ENCODE measurements at regions not wholly inside any gene's neighbourhood (a gene's known extent, or its start where the extent isn't known, plus 50 kb on each side); places are given as distances from the start of the nearest gene placed in this dataset.
A peak's percentile ranks its signal among the peaks of the same experiment; 100 is the strongest.

- intact Hi-C loops (cut with DNase I) = no loop called here
- Histone ChIP-seq H3K27ac (no peak overlapping the region), H3K4me3 (no peak overlapping the region), H3K36me3 (no peaks in the 10 kb centered on the region), H3K4me1 (no peaks in the 10 kb centered on the region), H3K9me3 (no peaks in the 10 kb centered on the region), H3K27me3 (peaks cover 0 to 4% (median 0%) of the 10 kb centered on the region in 4 donors)
- no peak for ATAC-seq
- no peak for DNase-seq
- TF ChIP-seq CTCF (IDR thresholded peaks at IDR 0.05) = no peak
- no peak for FAIRE-seq
- 35% methylated on average over 4 of the region's 4 CpGs for WGBS, 2 donors
Observed at GRCh38 chr20:22863826-22864225, 171.3 kb upstream of the SSTR4 start.

DNA sequence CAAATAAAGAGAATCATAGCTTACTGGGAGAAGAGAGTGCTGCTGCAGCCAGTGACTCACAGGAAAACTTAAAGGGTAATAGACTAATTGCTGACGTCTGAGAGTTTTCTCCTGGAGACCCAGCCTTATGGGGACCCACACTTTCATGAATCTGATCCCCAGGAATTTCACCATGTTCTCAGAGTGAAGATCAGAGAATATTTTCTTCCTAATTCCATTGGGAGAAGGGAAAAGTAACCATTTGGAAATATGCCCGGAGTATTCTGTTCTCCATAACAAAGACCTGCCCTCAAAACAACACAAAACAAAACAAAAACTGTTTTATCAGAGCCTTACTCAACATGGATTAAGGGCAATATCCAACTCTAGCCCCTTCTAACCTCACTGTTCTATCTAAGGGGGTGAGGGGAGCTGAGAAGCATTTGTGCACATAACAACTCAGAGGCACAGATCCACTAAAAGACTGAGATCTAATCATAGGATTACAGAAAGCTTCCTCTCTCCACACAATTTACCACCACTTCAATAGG is 168.2 kb upstream of the SSTR4 start:
- Histone ChIP-seq H3K4me3 (no peak overlapping the region), H3K36me3 (no peaks in the 10 kb centered on the region), H3K27me3 (peaks cover 0 to 4% (median 0%) of the 10 kb centered on the region in 4 donors), H3K27ac (no peak overlapping the region), H3K4me1 (no peaks in the 10 kb centered on the region), H3K9me3 (no peaks in the 10 kb centered on the region)
- ATAC-seq = no peak
- TF ChIP-seq CTCF (IDR thresholded peaks at IDR 0.05) = no peak
- intact Hi-C loops (cut with DNase I) = no loop called here
- 33 to 43% methylated on average over 2 of the region's 2 CpGs for WGBS, 2 donors
- FAIRE-seq = no peak
- no peak for DNase-seq

DNA sequence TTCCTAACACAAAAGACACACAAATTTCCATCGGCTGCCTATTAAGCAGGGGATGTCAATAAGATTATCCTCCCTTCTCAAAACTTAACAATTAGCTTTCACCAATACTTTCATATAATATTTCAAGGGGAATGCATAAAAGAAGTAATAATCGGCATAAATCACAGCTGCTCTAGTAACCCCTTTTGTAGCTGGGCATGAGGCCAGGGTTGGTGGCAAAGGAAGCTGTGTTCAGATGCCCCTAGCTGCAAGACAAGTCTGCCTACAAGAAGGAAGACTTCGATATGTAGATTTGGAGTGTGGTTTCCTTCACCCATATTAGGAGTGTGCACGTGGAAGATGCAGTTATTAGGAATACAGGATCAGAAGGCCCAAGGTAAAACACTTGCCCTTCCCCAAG is 156.9 kb upstream of the SSTR4 start:
- FAIRE-seq = no peak
- intact Hi-C loops (cut with DNase I) = no loop called here
- Histone ChIP-seq H3K9me3 (no peaks in the 10 kb centered on the region), H3K27ac (no peak overlapping the region), H3K27me3 (no peaks in the 10 kb centered on the region), H3K4me1 (no peaks in the 10 kb centered on the region), H3K36me3 (no peaks in the 10 kb centered on the region), H3K4me3 (no peak overlapping the region)
- WGBS, 2 donors = 55 to 75% methylated on average over 4 of the region's 4 CpGs
- TF ChIP-seq CTCF (IDR thresholded peaks at IDR 0.05) = no peak
- no peak for ATAC-seq
- DNase-seq = no peak

GRCh38 chr20:22880277-22880676 is 154.8 kb upstream of the SSTR4 start:
- H3K9me3 ChIP-seq = no peaks in the 10 kb centered on the region
- intact Hi-C loops (cut with DNase I) = no loop called here
- DNase-seq (no peak), FAIRE-seq (no peak), ATAC-seq (no peak)
- no peak for TF ChIP-seq CTCF (IDR thresholded peaks at IDR 0.05)
- no peaks in the 10 kb centered on the region for H3K27me3 ChIP-seq
- H3K4me1 ChIP-seq = no peaks in the 10 kb centered on the region
- no peaks in the 10 kb centered on the region for H3K36me3 ChIP-seq
- no peak overlapping the region for H3K4me3 ChIP-seq
- 49 to 51% methylated on average over 2 of the region's 2 CpGs for WGBS, 2 donors
- H3K27ac ChIP-seq = no peak overlapping the region

GRCh38 chr20:22887796-22888195 is 147.3 kb upstream of the SSTR4 start:
- Histone ChIP-seq H3K36me3 (no peaks in the 10 kb centered on the region), H3K4me1 (no peaks in the 10 kb centered on the region), H3K9me3 (no peaks in the 10 kb centered on the region), H3K27me3 (no peaks in the 10 kb centered on the region), H3K27ac (no peak overlapping the region), H3K4me3 (no peak overlapping the region)
- intact Hi-C loops (cut with DNase I) = no loop called here
- no peak for DNase-seq
- TF ChIP-seq CTCF (IDR thresholded peaks at IDR 0.05) = no peak
- ATAC-seq = peak in 2 of 4 donors; percentile 50 to 59
- WGBS, 2 donors = 17 to 26% methylated on average over 2 of the region's 2 CpGs
- no peak for FAIRE-seq
